GM23248 (cell line): ENCODE measurements at regions not wholly inside any gene's neighbourhood (a gene's known extent, or its start where the extent isn't known, plus 50 kb on each side); places are given as distances from the start of the nearest gene placed in this dataset.

Experiments
- DNase-seq: peaks from one replicate; pipeline ENCODE4 v3.0.0-alpha.2; 2015
- H2AFZ ChIP-seq: fragments of 200-600 bp; sonication (generic); 2 replicates; pipeline ENCODE4 v1.6.1; 2016; ENCODE audit warnings: antibody characterized with exemption
- H3F3A ChIP-seq: fragments of 200-600 bp; sonication (generic); 2 replicates; pipeline ENCODE4 v1.6.1; 2016; ENCODE audit warnings: mild to moderate bottlenecking, antibody characterized with exemption, mixed run types; ENCODE audit not compliant: insufficient read depth
- H3K27ac ChIP-seq: fragments of 200-600 bp; sonication (generic); 2 replicates; pipeline ENCODE4 v1.5.1; 2016; ENCODE audit warnings: mild to moderate bottlenecking
- H3K27me3 ChIP-seq: fragments of 200-600 bp; sonication (generic); replicated peaks from 2 replicates; pipeline ENCODE4 v1.6.1; 2016; ENCODE audit warnings: mild to moderate bottlenecking; ENCODE audit not compliant: insufficient read depth
- H3K36me3 ChIP-seq: fragments of 200-600 bp; sonication (generic); 2 replicates; pipeline ENCODE4 v1.6.1; 2016; ENCODE audit warnings: low read depth, mild to moderate bottlenecking
- H3K4me1 ChIP-seq: fragments of 200-600 bp; sonication (generic); 2 replicates; pipeline ENCODE4 v1.6.1; 2016; ENCODE audit warnings: mild to moderate bottlenecking; ENCODE audit not compliant: insufficient read depth
- H3K4me2 ChIP-seq: fragments of 200-600 bp; sonication (generic); one replicate; pipeline ENCODE4 v1.6.1; 2016; ENCODE audit warnings: mild to moderate bottlenecking; ENCODE audit not compliant: unreplicated experiment
- H3K4me3 ChIP-seq: fragments of 200-600 bp; sonication (generic); 2 replicates; pipeline ENCODE4 v1.5.1; 2016; ENCODE audit warnings: mild to moderate bottlenecking
- H3K79me2 ChIP-seq: fragments of 200-600 bp; sonication (generic); 2 replicates; pipeline ENCODE4 v1.6.1; 2016; ENCODE audit warnings: mild to moderate bottlenecking; ENCODE audit not compliant: insufficient read depth
- H3K9ac ChIP-seq: fragments of 200-600 bp; sonication (generic); 2 replicates; pipeline ENCODE4 v1.6.1; 2016; ENCODE audit warnings: mild to moderate bottlenecking
- H3K9me2 ChIP-seq: fragments of 200-600 bp; sonication (generic); 2 replicates; pipeline ENCODE4 v1.6.1; 2016; ENCODE audit warnings: mixed run types, mild to moderate bottlenecking, moderate library complexity; ENCODE audit not compliant: insufficient read depth
- H3K9me3 ChIP-seq: fragments of 200-600 bp; sonication (generic); one replicate; pipeline ENCODE4 v1.6.1; 2017; ENCODE audit warnings: low read depth
- H4K20me1 ChIP-seq: fragments of 200-600 bp; sonication (generic); 2 replicates; pipeline ENCODE4 v1.6.0; 2016; ENCODE audit not compliant: insufficient read depth
- EZH2 ChIP-seq: fragments of 200-600 bp; sonication (generic); IDR thresholded peaks from 2 replicates; pipeline ENCODE4 v1.6.1; 2018; ENCODE audit warnings: antibody characterized with exemption, mild to moderate bottlenecking; ENCODE audit not compliant: insufficient read depth, poor library complexity, severe bottlenecking
- EZH2phosphoT487 ChIP-seq: fragments of 200-600 bp; sonication (generic); IDR thresholded peaks from 2 replicates; pipeline ENCODE4 v1.6.1; 2018; ENCODE audit warnings: antibody characterized with exemption, moderate library complexity, mild to moderate bottlenecking, low read depth; ENCODE audit not compliant: insufficient read depth
- WGBS, 2 experiments: methylation state at CpG; one replicate each; pipeline ENCODE4 v1.1.6; 2015 to 2017; ENCODE audit warnings: low lambda C conversion rate in 2 of 2, low coverage in 1 of 2; ENCODE audit errors: missing lambda C conversion rate in 2 of 2; 5-methylcytosine and 5-hydroxymethylcytosine counted together
- in situ Hi-C: fragments of 300-500 bp; cut with MboI; formaldehyde crosslinking; loops from 2 replicates; pipeline ENCODE4 v1.15.0; 2020

DNA sequence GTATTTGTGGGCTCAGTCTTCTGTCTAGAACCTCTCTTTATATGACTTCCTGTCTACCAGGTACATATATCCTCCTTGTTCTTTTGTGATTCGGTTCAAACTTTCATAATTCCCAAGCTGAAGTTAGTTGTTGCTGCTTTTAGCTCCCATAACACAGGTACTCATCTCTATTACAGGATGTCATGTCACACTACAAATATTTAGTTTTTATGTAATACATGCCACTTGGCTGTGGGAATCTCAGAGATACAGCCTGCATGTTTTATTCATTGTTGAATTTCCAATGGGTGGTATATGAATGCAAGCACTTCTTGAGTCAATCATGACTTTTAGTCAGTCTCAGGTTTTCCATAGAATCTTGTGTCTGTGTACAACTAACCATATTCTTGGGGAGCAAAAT, 122.7 kb downstream of the SINHCAF start:
- Histone ChIP-seq H3K9ac (no peak overlapping the region), H3K4me3 (no peak overlapping the region), H3K36me3 (no peaks in the 10 kb centered on the region), H3K79me2 (no peaks in the 10 kb centered on the region), H3K9me2 (no peaks in the 10 kb centered on the region), H4K20me1 (no peaks in the 10 kb centered on the region), H3K27me3 (peaks cover 8% of the 10 kb centered on the region; the same call in 1 of the 2 replicates), H3K4me1 (no peaks in the 10 kb centered on the region), H3F3A (no peaks in the 10 kb centered on the region; the same call in 1 of the 2 replicates), H3K4me2 (no peak overlapping the region), H3K27ac (no peak overlapping the region), H3K9me3 (no peaks in the 10 kb centered on the region), H2AFZ (no peak overlapping the region)
- no peak for DNase-seq
- in situ Hi-C loops: no loop called here
- WGBS, 2 experiments: 77 to 87% methylated on average over 1 of the region's 1 CpG
- TF ChIP-seq EZH2 (no peak), EZH2phosphoT487 (no peak)

GRCh38 chr12:31205054-31205453, 120.9 kb downstream of the SINHCAF start:
- no peaks in the 10 kb centered on the region for H3K9me2 ChIP-seq
- peaks cover 8% of the 10 kb centered on the region; the same call in 1 of the 2 replicates for H3K27me3 ChIP-seq
- H3K36me3 ChIP-seq: no peaks in the 10 kb centered on the region
- H3K4me2 ChIP-seq: no peak overlapping the region
- no peak overlapping the region for H3K4me3 ChIP-seq
- in situ Hi-C loops: no loop called here
- H3K27ac ChIP-seq: no peak overlapping the region
- no peak overlapping the region for H3K9ac ChIP-seq
- H3K9me3 ChIP-seq: no peaks in the 10 kb centered on the region
- H3F3A ChIP-seq: no peaks in the 10 kb centered on the region; the same call in 1 of the 2 replicates
- peak overlapping the region; percentile 20; the same call in 1 of the 2 replicates for H2AFZ ChIP-seq
- no peaks in the 10 kb centered on the region for H4K20me1 ChIP-seq
- H3K79me2 ChIP-seq: no peaks in the 10 kb centered on the region
- peak; percentile 43 for DNase-seq
- WGBS, 2 experiments: 4 to 6% methylated on average over 3 of the region's 3 CpGs
- no peaks in the 10 kb centered on the region for H3K4me1 ChIP-seq
- no peak for TF ChIP-seq EZH2phosphoT487
- TF ChIP-seq EZH2: no peak

- no peaks in the 10 kb centered on the region for H4K20me1 ChIP-seq
- TF ChIP-seq EZH2 (no peak), EZH2phosphoT487 (no peak)
- H3K9me2 ChIP-seq: no peaks in the 10 kb centered on the region
- no peaks in the 10 kb centered on the region; the same call in 1 of the 2 replicates for H3F3A ChIP-seq
- no peaks in the 10 kb centered on the region for H3K4me1 ChIP-seq
- no peaks in the 10 kb centered on the region for H3K9me3 ChIP-seq
- H3K9ac ChIP-seq: no peak overlapping the region
- in situ Hi-C loops: no loop called here
- H3K4me2 ChIP-seq: no peak overlapping the region
- WGBS, 2 experiments: 26 to 31% methylated on average over 4 of the region's 4 CpGs
- no peak overlapping the region for H3K4me3 ChIP-seq
- no peak overlapping the region for H2AFZ ChIP-seq
- no peaks in the 10 kb centered on the region for H3K79me2 ChIP-seq
- H3K27me3 ChIP-seq: peaks cover 4% of the 10 kb centered on the region; the same call in 1 of the 2 replicates
- no peak overlapping the region for H3K27ac ChIP-seq
- peak; percentile 60 for DNase-seq
- no peaks in the 10 kb centered on the region for H3K36me3 ChIP-seq
These were observed 119.8 kb downstream of the SINHCAF start for GRCh38 chr12:31206038-31206670.

GRCh38 chr12:31207799-31208465, 118.0 kb downstream of the SINHCAF start:
- TF ChIP-seq EZH2: no peak
- no peak for TF ChIP-seq EZH2phosphoT487
- Histone ChIP-seq H4K20me1 (no peaks in the 10 kb centered on the region), H3K27me3 (peaks cover 3% of the 10 kb centered on the region; the same call in 1 of the 2 replicates), H3K27ac (no peak overlapping the region), H3K9ac (no peak overlapping the region), H3K9me3 (no peaks in the 10 kb centered on the region), H3K79me2 (no peaks in the 10 kb centered on the region), H3K9me2 (no peaks in the 10 kb centered on the region), H3K4me2 (no peak overlapping the region), H3F3A (no peaks in the 10 kb centered on the region; the same call in 1 of the 2 replicates), H3K4me3 (no peak overlapping the region), H3K36me3 (no peaks in the 10 kb centered on the region), H2AFZ (no peak overlapping the region), H3K4me1 (no peaks in the 10 kb centered on the region)
- WGBS, 2 experiments: 69 to 74% methylated on average over 3 of the region's 3 CpGs
- in situ Hi-C loops: no loop called here
- no peak for DNase-seq
